Trophoblast cell (in vitro differentiated cells and primary cell): ENCODE measurements at regions not wholly inside any gene's neighbourhood (a gene's known extent, or its start where the extent isn't known, plus 50 kb on each side); places are given as distances from the start of the nearest gene placed in this dataset.

Source experiments
- DNase-seq, 2 donors: peaks; one replicate each; pipeline ENCODE4 v3.0.0-alpha.2; 2016
- H2AFZ ChIP-seq: 2 replicates; pipeline ENCODE4 v1.6.1; 2013; ENCODE audit warnings: low read length, moderate library complexity, mild to moderate bottlenecking; ENCODE audit not compliant: insufficient read depth, poor library complexity
- H2AK5ac ChIP-seq: 2 replicates; pipeline ENCODE4 v1.6.1; 2013; ENCODE audit warnings: mild to moderate bottlenecking, low read length
- H2BK120ac ChIP-seq: 2 replicates; pipeline ENCODE4 v1.6.1; 2013; ENCODE audit warnings: low read length, mild to moderate bottlenecking, moderate library complexity; ENCODE audit not compliant: insufficient read depth, poor library complexity
- H2BK12ac ChIP-seq: 2 replicates; pipeline ENCODE4 v1.6.1; 2013; ENCODE audit warnings: mild to moderate bottlenecking, low read length, moderate library complexity
- H2BK5ac ChIP-seq: 2 replicates; pipeline ENCODE4 v1.6.1; 2013; ENCODE audit warnings: low read length, low read depth, moderate library complexity, mild to moderate bottlenecking; ENCODE audit not compliant: poor library complexity
- H3K14ac ChIP-seq: 2 replicates; pipeline ENCODE4 v1.6.1; 2013; ENCODE audit warnings: mild to moderate bottlenecking, low read length
- H3K18ac ChIP-seq: 2 replicates; pipeline ENCODE4 v1.6.1; 2013; ENCODE audit warnings: mild to moderate bottlenecking, low read length
- H3K23ac ChIP-seq: 2 replicates; pipeline ENCODE4 v1.6.1; 2013; ENCODE audit warnings: low read length
- H3K27ac ChIP-seq: 2 replicates; pipeline ENCODE4 v1.5.1; 2013; ENCODE audit warnings: low read depth, mild to moderate bottlenecking, inconsistent platforms, low read length, moderate library complexity
- H3K27me3 ChIP-seq: 2 replicates; pipeline ENCODE4 v1.6.1; 2013; ENCODE audit warnings: inconsistent platforms, mild to moderate bottlenecking, low read length, moderate library complexity; ENCODE audit not compliant: insufficient read depth
- H3K36me3 ChIP-seq, 2 experiments: 1 replicate in 1 of 2; 2 replicates in 1 of 2; pipeline ENCODE4 v1.6.1; 2013; ENCODE audit warnings: low read length in 2 of 2, mild to moderate bottlenecking in 2 of 2, moderate library complexity in 1 of 2; ENCODE audit not compliant: insufficient read depth in 2 of 2, control insufficient read depth in 1 of 2
- H3K4ac ChIP-seq: 2 replicates; pipeline ENCODE4 v1.6.1; 2013; ENCODE audit warnings: low read depth, mild to moderate bottlenecking, low read length, moderate library complexity
- H3K4me1 ChIP-seq, 2 experiments: 1 replicate in 1 of 2; 2 replicates in 1 of 2; pipeline ENCODE4 v1.6.1; 2013; ENCODE audit warnings: low read length in 2 of 2, mild to moderate bottlenecking in 2 of 2, moderate library complexity in 1 of 2; ENCODE audit not compliant: insufficient read depth in 2 of 2, control insufficient read depth in 1 of 2
- H3K4me2 ChIP-seq: 2 replicates; pipeline ENCODE4 v1.6.1; 2013; ENCODE audit warnings: inconsistent platforms, mild to moderate bottlenecking, low read length, moderate library complexity
- H3K4me3 ChIP-seq: 2 replicates; pipeline ENCODE4 v1.5.1; 2013; ENCODE audit warnings: mild to moderate bottlenecking, low read depth, low read length, inconsistent platforms
- H3K79me1 ChIP-seq: one replicate; pipeline ENCODE4 v1.6.1; 2013; ENCODE audit warnings: low read length
- H3K79me2 ChIP-seq: 2 replicates; pipeline ENCODE4 v1.6.1; 2013; ENCODE audit warnings: low read length, mild to moderate bottlenecking; ENCODE audit not compliant: control insufficient read depth, insufficient read depth, poor library complexity
- H3K9ac ChIP-seq: 2 replicates; pipeline ENCODE4 v1.6.1; 2013; ENCODE audit warnings: mild to moderate bottlenecking, low read length
- H3K9me3 ChIP-seq: 2 replicates; pipeline ENCODE4 v1.6.1; 2013; ENCODE audit warnings: low read depth, mild to moderate bottlenecking, control low read depth, inconsistent platforms, low read length; ENCODE audit not compliant: insufficient read depth
- H4K12ac ChIP-seq: 2 replicates; pipeline ENCODE4 v1.6.1; 2013; ENCODE audit warnings: low read depth, mild to moderate bottlenecking, low read length, moderate library complexity
- H4K8ac ChIP-seq: 2 replicates; pipeline ENCODE4 v1.6.1; 2013; ENCODE audit warnings: low read depth, mild to moderate bottlenecking, low read length, moderate library complexity
- H4K91ac ChIP-seq: one replicate; pipeline ENCODE4 v1.6.1; 2013; ENCODE audit warnings: low read depth, mild to moderate bottlenecking, low read length, moderate library complexity
- WGBS: extraction: QIAGEN DNeasy Blood & Tissue Kit; methylation state at CpG from one replicate; pipeline ENCODE4 v1.1.7; 2013; ENCODE audit warnings: missing lambda C conversion rate; ENCODE audit not compliant: insufficient read length, insufficient coverage; ENCODE audit errors: extremely low coverage; 5-methylcytosine and 5-hydroxymethylcytosine counted together

DNA sequence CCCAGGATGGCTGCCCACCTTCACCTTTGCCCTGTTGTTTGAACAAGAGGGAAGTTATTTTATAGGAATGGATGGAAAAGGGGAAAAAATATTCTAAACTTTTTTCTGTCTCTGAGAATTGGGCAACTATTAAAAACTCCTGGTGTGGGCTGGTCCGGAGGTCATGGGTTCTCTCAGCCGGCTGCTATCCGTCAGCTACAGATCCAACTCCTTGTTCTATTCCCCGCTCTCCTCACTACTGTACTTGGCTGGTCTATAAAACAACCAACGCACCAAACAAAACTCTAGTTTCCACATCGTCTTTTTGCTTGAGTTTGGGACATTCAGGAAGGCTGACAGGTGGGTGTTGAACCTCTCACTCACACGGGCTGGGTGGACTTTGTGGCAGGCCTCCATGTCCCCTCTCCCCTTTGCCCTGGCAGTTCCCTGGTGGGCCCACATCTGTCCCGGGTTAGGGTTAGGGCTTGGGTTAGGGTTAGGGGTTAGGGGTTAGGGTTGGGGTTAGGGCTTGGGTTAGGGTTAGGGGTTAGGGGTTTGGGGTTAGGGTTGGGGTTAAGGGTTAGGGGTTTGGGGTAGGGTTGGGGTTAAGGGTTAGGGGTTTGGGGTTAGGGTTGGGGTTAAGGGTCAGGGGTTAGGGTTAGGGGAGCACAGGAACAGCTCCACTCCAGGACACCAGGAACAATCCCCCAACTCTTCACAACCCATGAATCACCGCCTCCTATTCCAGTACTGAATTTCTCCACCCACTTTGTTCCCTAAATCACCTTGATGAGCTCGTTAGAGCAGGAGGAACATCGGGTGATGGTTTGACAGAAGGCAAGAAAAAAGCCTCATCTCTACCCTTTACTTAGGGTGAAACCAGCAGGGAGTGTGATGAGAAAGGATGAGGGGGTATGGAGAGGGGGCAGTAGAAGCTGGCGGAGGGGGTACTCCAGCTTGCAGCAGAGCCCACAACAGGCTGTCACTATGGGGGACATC, 302.1 kb upstream of the IRX4 start:
- H3K4me3 ChIP-seq, result no peak overlapping the region
- no peaks in the 10 kb centered on the region for H3K4me1 ChIP-seq
- H3K23ac ChIP-seq, result no peak overlapping the region
- no peak overlapping the region for H2BK12ac ChIP-seq
- no peaks in the 10 kb centered on the region for H3K27me3 ChIP-seq
- no peak for DNase-seq
- no peaks in the 10 kb centered on the region for H3K36me3 ChIP-seq
- no peak overlapping the region for H4K12ac ChIP-seq
- no peak overlapping the region for H2BK120ac ChIP-seq
- H3K14ac ChIP-seq, result no peak overlapping the region
- H3K4ac ChIP-seq, result no peak overlapping the region
- no peak overlapping the region for H2AK5ac ChIP-seq
- peaks cover 1% of the 10 kb centered on the region for H3K9me3 ChIP-seq
- H3K27ac ChIP-seq, result no peak overlapping the region
- H2BK5ac ChIP-seq, result no peak overlapping the region
- no peak overlapping the region for H4K91ac ChIP-seq
- no CpG with 5 or more reads among the region's 12 CpGs for WGBS
- no peak overlapping the region for H2AFZ ChIP-seq
- H3K4me2 ChIP-seq, result no peak overlapping the region
- no peaks in the 10 kb centered on the region for H3K79me2 ChIP-seq
- H4K8ac ChIP-seq, result no peak overlapping the region
- no peak overlapping the region for H3K18ac ChIP-seq
- no peaks in the 10 kb centered on the region for H3K79me1 ChIP-seq
- H3K9ac ChIP-seq, result no peak overlapping the region

- H4K91ac ChIP-seq, result no peak overlapping the region
- no CpG with 5 or more reads among the region's 5 CpGs for WGBS
- H3K27ac ChIP-seq, result no peak overlapping the region
- no peak overlapping the region for H3K14ac ChIP-seq
- no peak overlapping the region for H4K8ac ChIP-seq
- H3K4me2 ChIP-seq, result no peak overlapping the region
- H3K9me3 ChIP-seq, result peaks cover 1% of the 10 kb centered on the region
- H4K12ac ChIP-seq, result no peak overlapping the region
- no peaks in the 10 kb centered on the region for H3K27me3 ChIP-seq
- H3K23ac ChIP-seq, result no peak overlapping the region
- H2BK12ac ChIP-seq, result no peak overlapping the region
- no peaks in the 10 kb centered on the region for H3K79me2 ChIP-seq
- no peak overlapping the region for H3K9ac ChIP-seq
- no peak overlapping the region for H3K18ac ChIP-seq
- H2BK5ac ChIP-seq, result no peak overlapping the region
- H2AFZ ChIP-seq, result no peak overlapping the region
- no peaks in the 10 kb centered on the region for H3K36me3 ChIP-seq
- H2BK120ac ChIP-seq, result no peak overlapping the region
- no peaks in the 10 kb centered on the region for H3K4me1 ChIP-seq
- H3K4me3 ChIP-seq, result no peak overlapping the region
- H3K4ac ChIP-seq, result no peak overlapping the region
- no peak overlapping the region for H2AK5ac ChIP-seq
- no peak for DNase-seq
- no peaks in the 10 kb centered on the region for H3K79me1 ChIP-seq
These were observed 301.3 kb upstream of the IRX4 start for GRCh38 chr5:2184026-2184366.

DNA sequence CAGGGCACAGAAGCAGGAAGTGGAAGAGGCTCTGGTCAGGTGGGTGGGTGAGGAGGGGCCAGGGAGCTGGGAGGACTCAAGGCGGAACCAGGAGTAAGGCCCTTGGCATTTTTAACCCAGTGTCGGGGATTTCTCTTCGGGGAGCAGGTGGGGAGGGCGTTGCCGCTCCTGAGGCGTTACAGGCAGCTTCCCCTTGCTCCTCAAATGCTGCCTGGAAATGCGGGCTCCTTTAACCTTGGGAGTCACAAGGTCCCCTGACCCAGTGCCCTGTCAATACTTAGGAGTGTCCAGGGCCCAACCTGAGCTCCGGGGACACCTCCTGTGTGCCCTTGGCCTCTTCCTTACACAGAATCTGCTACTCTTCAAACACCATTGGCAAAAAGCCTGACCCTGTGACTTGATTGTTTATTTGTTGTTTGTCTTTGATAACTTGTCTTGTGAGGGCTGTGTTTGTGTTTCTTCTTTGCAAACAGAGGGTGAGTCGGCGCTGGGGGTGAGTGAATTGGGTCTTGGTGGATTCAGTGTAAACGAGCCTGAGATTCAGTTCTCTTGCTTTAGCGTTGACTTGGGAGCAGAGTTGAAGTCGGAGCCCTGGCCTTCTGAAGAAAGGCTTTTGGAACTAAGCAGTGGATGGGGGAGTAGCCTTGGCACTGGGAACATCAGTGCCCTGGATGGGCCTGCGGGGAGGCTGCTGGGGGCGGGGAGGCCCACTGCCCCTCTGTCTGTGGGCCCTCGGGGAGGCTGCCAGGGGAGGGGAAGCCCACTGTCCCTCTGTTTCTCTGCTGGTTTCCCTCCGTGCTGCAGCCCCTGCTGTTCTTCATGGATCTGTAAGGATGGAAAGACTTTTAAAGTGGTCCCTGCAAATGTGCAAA, 300.7 kb upstream of the IRX4 start:
- H2BK12ac ChIP-seq, result no peak overlapping the region
- no peak overlapping the region for H2BK5ac ChIP-seq
- H3K27ac ChIP-seq, result no peak overlapping the region
- DNase-seq, result no peak
- no peak overlapping the region for H3K4me3 ChIP-seq
- H3K4me1 ChIP-seq, result no peaks in the 10 kb centered on the region
- H3K14ac ChIP-seq, result no peak overlapping the region
- no peak overlapping the region for H4K91ac ChIP-seq
- no peaks in the 10 kb centered on the region for H3K79me2 ChIP-seq
- H3K4me2 ChIP-seq, result no peak overlapping the region
- H3K36me3 ChIP-seq, result no peaks in the 10 kb centered on the region
- H2AFZ ChIP-seq, result no peak overlapping the region
- H3K9ac ChIP-seq, result no peak overlapping the region
- no peak overlapping the region for H3K18ac ChIP-seq
- H3K4ac ChIP-seq, result no peak overlapping the region
- no CpG with 5 or more reads among the region's 17 CpGs for WGBS
- no peak overlapping the region for H4K8ac ChIP-seq
- no peak overlapping the region for H3K23ac ChIP-seq
- peaks cover 1% of the 10 kb centered on the region for H3K9me3 ChIP-seq
- no peak overlapping the region for H2BK120ac ChIP-seq
- H3K79me1 ChIP-seq, result no peaks in the 10 kb centered on the region
- H4K12ac ChIP-seq, result no peak overlapping the region
- no peaks in the 10 kb centered on the region for H3K27me3 ChIP-seq
- H2AK5ac ChIP-seq, result no peak overlapping the region

- Histone ChIP-seq H3K36me3 (no peaks in the 10 kb centered on the region), H3K79me2 (no peaks in the 10 kb centered on the region), H2BK5ac (no peak overlapping the region), H3K79me1 (no peaks in the 10 kb centered on the region), H3K14ac (no peak overlapping the region), H3K9me3 (peaks cover 1% of the 10 kb centered on the region), H3K4ac (no peak overlapping the region), H3K4me1 (no peaks in the 10 kb centered on the region), H3K9ac (no peak overlapping the region), H2BK12ac (no peak overlapping the region), H3K4me3 (no peak overlapping the region), H3K27me3 (no peaks in the 10 kb centered on the region), H2AK5ac (no peak overlapping the region), H4K91ac (no peak overlapping the region), H3K18ac (no peak overlapping the region), H4K12ac (no peak overlapping the region), H2BK120ac (no peak overlapping the region), H4K8ac (no peak overlapping the region), H3K23ac (no peak overlapping the region), H2AFZ (no peak overlapping the region), H3K4me2 (no peak overlapping the region), H3K27ac (no peak overlapping the region)
- WGBS, result no CpG with 5 or more reads among the region's 5 CpGs
- DNase-seq, result no peak
These were observed 299.3 kb upstream of the IRX4 start for GRCh38 chr5:2182020-2182419.
